CD4-positive, alpha-beta T cell treated with Interleukin-4 for 4 hours (primary cell): ENCODE measurements at regions not wholly inside any gene's neighbourhood (a gene's known extent, or its start where the extent isn't known, plus 50 kb on each side); places are given as distances from the start of the nearest gene placed in this dataset.

Source experiments
- DNase-seq: peaks from one replicate; pipeline ENCODE4 v3.0.0-alpha.2; 2020

GRCh38 chr16:77555126-77555525 is 120.3 kb upstream of the ADAMTS18 start:
- no peak for DNase-seq

GRCh38 chr16:77555791-77556190 is 121.0 kb upstream of the ADAMTS18 start:
- DNase-seq = no peak

GRCh38 chr16:77556201-77556873 is 121.5 kb upstream of the ADAMTS18 start:
- DNase-seq = no peak

GRCh38 chr16:77557385-77557784 is 122.6 kb upstream of the ADAMTS18 start:
- no peak for DNase-seq

- no peak for DNase-seq
Observed at GRCh38 chr16:77558786-77559185, 124.0 kb upstream of the ADAMTS18 start.

GRCh38 chr16:77562497-77562896 is 127.7 kb upstream of the ADAMTS18 start:
- DNase-seq = no peak

- DNase-seq = no peak
Observed at GRCh38 chr16:77564791-77565390, 130.1 kb upstream of the ADAMTS18 start.

- no peak for DNase-seq
Observed at GRCh38 chr16:77569406-77569805, 134.6 kb upstream of the ADAMTS18 start.

- no peak for DNase-seq
Observed at GRCh38 chr16:77570574-77570973, 135.7 kb upstream of the ADAMTS18 start.

- no peak for DNase-seq
Observed at GRCh38 chr16:77571115-77571862, 136.5 kb upstream of the ADAMTS18 start.

- DNase-seq = no peak
Observed at GRCh38 chr16:77574867-77575624, 140.2 kb upstream of the ADAMTS18 start.

GRCh38 chr16:77579351-77579891 is 142.9 kb upstream of the NUDT7 start:
- no peak for DNase-seq

GRCh38 chr16:77581706-77582105 is 140.6 kb upstream of the NUDT7 start:
- DNase-seq = no peak

- DNase-seq = peak; percentile 41
Observed at GRCh38 chr16:77584205-77584859, 138.0 kb upstream of the NUDT7 start.

GRCh38 chr16:77585379-77586251 is 136.7 kb upstream of the NUDT7 start:
- DNase-seq = no peak

GRCh38 chr16:77588389-77588788 is 133.9 kb upstream of the NUDT7 start:
- no peak for DNase-seq

- no peak for DNase-seq
Observed at GRCh38 chr16:77589071-77589765, 133.1 kb upstream of the NUDT7 start.

- DNase-seq = no peak
Observed at GRCh38 chr16:77590707-77591106, 131.6 kb upstream of the NUDT7 start.

GRCh38 chr16:77591347-77591746 is 131.0 kb upstream of the NUDT7 start:
- no peak for DNase-seq

- no peak for DNase-seq
Observed at GRCh38 chr16:77592021-77592420, 130.3 kb upstream of the NUDT7 start.

- DNase-seq = no peak
Observed at GRCh38 chr16:77594057-77594456, 128.3 kb upstream of the NUDT7 start.
